Superior temporal gyrus (tissue), 1 donor: ENCODE measurements at regions not wholly inside any gene's neighbourhood (a gene's known extent, or its start where the extent isn't known, plus 50 kb on each side); places are given as distances from the start of the nearest gene placed in this dataset.
"Not testable (repeated sequence)": the region's sequence is repeated elsewhere in the genome, so short reads cannot be mapped to it uniquely, and the experiment has no call there.

Source experiments
- DNase-seq: peaks from one replicate; pipeline ENCODE4 v3.0.0-alpha.2; 2016; ENCODE audit errors: extremely low spot score

DNA sequence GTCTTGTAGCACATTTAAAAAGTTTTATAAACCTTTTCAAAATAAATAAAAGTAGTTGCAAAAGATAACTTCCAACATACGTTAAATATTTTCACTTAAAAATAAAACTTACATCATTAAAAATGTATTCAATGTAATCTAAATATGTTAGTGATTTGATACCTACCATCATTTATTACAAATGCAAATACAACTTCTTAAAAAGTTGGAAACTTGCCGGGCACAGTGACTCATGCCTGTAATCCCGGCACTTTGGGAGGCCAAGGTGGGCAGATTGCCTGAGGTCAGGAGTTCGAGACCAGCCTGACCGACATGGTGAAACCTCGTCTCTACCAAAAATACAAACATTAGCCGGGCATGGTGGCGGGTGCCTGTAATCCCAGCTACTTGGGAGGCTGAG lies 122.6 kb upstream of the PODXL start:
- not testable (repeated sequence) for DNase-seq

GRCh38 chr7:131676850-131677249 lies 120.4 kb upstream of the PODXL start:
- DNase-seq: not testable (repeated sequence)

- no peak for DNase-seq
Observed at GRCh38 chr7:131674131-131674530, 117.7 kb upstream of the PODXL start.

DNA sequence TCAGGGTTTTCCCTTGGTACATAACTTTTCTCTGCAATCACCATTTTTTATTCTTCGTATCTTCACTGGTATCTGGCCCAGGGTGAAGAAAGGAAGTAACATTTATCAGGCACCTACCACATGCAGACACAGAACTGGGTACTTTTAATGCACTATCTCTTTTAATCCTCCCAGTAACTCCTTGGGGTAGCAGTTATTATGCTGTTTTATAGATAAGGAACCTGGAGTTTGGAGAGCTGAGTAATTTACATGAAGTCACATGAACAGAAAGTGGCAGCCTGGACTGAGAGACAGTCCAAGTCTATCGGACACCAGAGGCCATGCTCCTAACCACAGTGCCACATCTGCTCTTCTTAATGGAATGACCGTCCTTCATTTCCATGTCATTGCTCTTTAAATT lies 117.1 kb upstream of the PODXL start:
- no peak for DNase-seq

DNA sequence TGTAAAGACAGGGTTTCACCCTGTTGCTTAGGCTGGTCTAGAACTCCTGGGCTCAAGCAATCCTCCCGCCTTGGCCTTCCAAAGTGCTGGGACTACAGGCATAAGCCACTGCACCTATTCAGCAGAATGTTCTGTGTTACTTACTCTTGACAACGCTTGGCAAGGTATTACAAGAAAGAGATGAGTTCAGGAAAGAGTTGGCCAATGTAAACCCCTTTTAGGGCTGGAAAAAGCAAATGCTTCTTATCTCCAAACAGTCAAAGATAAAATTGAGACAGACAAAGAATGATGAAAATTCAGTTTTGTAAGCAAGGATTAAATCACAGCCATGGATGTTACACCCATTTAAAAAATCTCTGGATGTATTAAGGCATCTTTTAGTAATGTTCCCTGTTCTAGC lies 114.0 kb upstream of the PODXL start:
- DNase-seq: no peak

GRCh38 chr7:131667699-131668098 lies 111.3 kb upstream of the PODXL start:
- DNase-seq: no peak

DNA sequence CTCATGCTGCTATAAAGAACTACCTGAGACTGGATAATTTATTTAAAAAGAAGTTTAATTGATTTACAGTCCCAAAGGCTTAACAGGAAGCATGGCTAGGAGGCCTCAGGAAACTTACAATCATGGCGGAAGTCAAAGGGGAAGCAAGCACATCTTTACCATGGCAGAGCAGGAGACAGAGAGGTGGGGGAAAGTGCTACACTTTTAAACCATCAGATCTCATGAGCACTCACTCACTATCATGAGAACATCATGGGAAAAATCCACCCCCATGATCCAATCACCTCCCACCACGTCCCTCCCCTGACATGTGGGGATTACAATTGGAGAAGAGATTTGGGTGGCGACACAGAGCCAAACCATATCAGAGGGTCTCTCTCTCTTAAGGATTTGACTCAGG lies 108.6 kb upstream of the PODXL start:
- DNase-seq: no peak

- DNase-seq: no peak
Observed at GRCh38 chr7:131664570-131664969, 108.1 kb upstream of the PODXL start.

- DNase-seq: not testable (repeated sequence)
Observed at GRCh38 chr7:131662301-131662873, 106.0 kb upstream of the PODXL start.

- no peak for DNase-seq
Observed at GRCh38 chr7:131657881-131658280, 101.5 kb upstream of the PODXL start.

DNA sequence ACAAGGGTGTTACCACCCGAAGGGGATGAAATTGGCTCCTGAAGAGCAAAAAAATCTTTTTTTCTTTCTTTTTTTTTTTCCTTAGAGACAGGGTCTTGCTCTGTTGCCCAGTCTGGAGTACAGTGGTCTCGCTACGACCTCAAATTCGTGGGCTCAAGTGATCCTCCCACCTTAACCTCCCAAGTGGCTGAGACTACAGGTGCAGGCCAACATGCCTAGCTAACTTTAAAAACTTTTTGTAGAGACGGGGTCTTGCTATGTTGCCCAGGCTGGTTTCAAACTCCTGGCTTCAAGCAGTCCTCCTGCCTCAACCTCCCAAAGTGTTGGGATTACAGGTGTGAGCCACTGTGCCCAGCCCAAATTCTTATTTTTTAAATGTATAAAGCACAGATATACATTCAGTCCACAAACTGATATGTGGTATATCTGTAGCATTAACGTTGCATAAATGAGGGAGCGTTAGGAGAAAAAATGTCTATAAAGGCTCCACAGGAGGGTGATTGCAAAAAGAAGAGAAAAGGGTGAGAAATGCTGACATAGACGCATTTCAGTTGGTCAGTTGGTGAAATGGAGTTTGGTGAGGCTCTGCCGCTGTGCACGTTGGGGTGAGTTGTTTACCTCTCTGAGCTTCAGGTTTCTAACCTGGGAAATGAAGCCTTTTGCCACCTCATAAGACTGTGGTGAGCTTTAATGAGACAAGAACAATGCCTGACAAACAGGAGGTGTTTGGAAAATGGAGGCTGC lies 100.7 kb upstream of the PODXL start:
- DNase-seq: no peak

- DNase-seq: no peak
Observed at GRCh38 chr7:131655866-131656265, 99.4 kb upstream of the PODXL start.

GRCh38 chr7:131655447-131655846 lies 99.0 kb upstream of the PODXL start:
- no peak for DNase-seq

GRCh38 chr7:131654668-131655326 lies 98.4 kb upstream of the PODXL start:
- peak; percentile 87 for DNase-seq

DNA sequence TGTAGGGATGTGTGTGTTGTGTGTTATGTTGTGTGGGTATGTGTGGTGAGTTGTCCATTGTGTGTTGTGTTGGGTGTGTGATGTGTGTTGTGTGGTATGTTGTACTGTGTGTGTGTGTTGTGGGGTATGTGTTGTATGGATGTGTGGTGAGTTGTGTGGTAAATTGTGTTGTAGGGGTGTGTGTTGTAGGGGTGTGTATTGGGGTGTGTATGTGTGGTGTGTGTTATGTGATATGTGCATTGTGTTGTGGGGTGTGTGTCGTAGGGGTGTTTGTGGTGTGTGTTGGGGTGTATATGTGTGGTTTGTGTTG lies 97.8 kb upstream of the PODXL start:
- no peak for DNase-seq

GRCh38 chr7:131653418-131654248 lies 97.2 kb upstream of the PODXL start:
- no peak for DNase-seq

- no peak for DNase-seq
Observed at GRCh38 chr7:131652934-131653333, 96.5 kb upstream of the PODXL start.

- DNase-seq: no peak
Observed at GRCh38 chr7:131652194-131652593, 95.8 kb upstream of the PODXL start.

DNA sequence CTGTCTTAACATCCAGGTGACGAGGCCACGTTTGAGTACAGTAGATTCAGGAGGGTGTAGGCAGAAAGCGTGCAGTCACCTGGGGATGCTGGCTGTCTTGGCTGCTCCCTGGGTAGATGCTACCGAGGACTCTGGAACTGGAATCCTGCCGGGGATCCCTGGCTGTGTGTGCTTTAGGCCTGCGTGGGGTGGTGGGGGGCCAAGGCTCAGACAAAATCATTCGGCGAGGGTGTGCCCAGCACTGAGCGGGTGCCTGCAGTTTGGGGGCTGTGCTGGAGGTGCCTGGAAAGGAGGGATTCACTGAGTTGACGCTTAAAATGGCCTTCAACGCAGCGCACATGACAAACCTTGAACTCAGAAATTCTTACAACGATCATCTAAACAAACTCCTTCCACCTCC lies 93.5 kb upstream of the PODXL start:
- DNase-seq: no peak

GRCh38 chr7:131649003-131649541 lies 92.6 kb upstream of the PODXL start:
- no peak for DNase-seq

GRCh38 chr7:131648491-131648890 lies 92.1 kb upstream of the PODXL start:
- no peak for DNase-seq

- DNase-seq: no peak
Observed at GRCh38 chr7:131646203-131646602, 89.8 kb upstream of the PODXL start.
